NT2/D1 (cell line): ENCODE measurements at regions not wholly inside any gene's neighbourhood (a gene's known extent, or its start where the extent isn't known, plus 50 kb on each side); places are given as distances from the start of the nearest gene placed in this dataset.

Source experiments
- DNase-seq: peaks from one replicate; pipeline ENCODE4 v3.0.0-alpha.2; 2011; ENCODE audit warnings: low read depth, low spot score
- H3K27me3 ChIP-seq: 2 replicates; pipeline ENCODE4 v1.6.0; 2011; ENCODE audit warnings: mild to moderate bottlenecking; ENCODE audit not compliant: insufficient read length, insufficient read depth
- H3K36me3 ChIP-seq: 2 replicates; pipeline ENCODE4 v1.6.1; 2011; ENCODE audit warnings: mild to moderate bottlenecking, low read length, mixed read lengths; ENCODE audit not compliant: insufficient read depth, insufficient read length
- H3K4me1 ChIP-seq: 2 replicates; pipeline ENCODE4 v1.5.1; 2011; ENCODE audit not compliant: insufficient read depth, insufficient read length
- H3K4me3 ChIP-seq: 2 replicates; pipeline ENCODE4 v1.5.1; 2011; ENCODE audit warnings: low read depth; ENCODE audit not compliant: insufficient read length
- H3K9ac ChIP-seq: 2 replicates; pipeline ENCODE4 v1.6.0; 2011; ENCODE audit warnings: low read depth; ENCODE audit not compliant: insufficient read length
- H3K9me3 ChIP-seq: 2 replicates; pipeline ENCODE4 v1.5.1; 2011; ENCODE audit warnings: mild to moderate bottlenecking, low read length; ENCODE audit not compliant: insufficient read depth
- SUZ12 ChIP-seq: IDR thresholded peaks from 2 replicates; pipeline ENCODE4 v1.6.1; 2011; ENCODE audit not compliant: insufficient read length, insufficient read depth; ENCODE audit errors: extremely low read depth
- YY1 ChIP-seq: IDR thresholded peaks from 2 replicates; pipeline ENCODE4 v1.6.1; 2011; ENCODE audit not compliant: insufficient read length, insufficient read depth
- ZNF274 ChIP-seq: IDR thresholded peaks from 2 replicates; pipeline ENCODE4 v1.6.1; 2011; ENCODE audit warnings: mild to moderate bottlenecking, low read depth, low read length

- H3K27me3 ChIP-seq = no peaks in the 10 kb centered on the region
- H3K4me1 ChIP-seq = no peaks in the 10 kb centered on the region
- H3K9me3 ChIP-seq = no peaks in the 10 kb centered on the region
- no peak for TF ChIP-seq YY1
- no peak for TF ChIP-seq SUZ12
- TF ChIP-seq ZNF274 = no peak
- no peaks in the 10 kb centered on the region for H3K36me3 ChIP-seq
- no peak for DNase-seq
- no peak overlapping the region for H3K9ac ChIP-seq
- H3K4me3 ChIP-seq = no peak overlapping the region
Measured at GRCh38 chr5:38680094-38680825, 123.8 kb upstream of the LIFR start.

- TF ChIP-seq SUZ12 (no peak), YY1 (no peak), ZNF274 (no peak)
- H3K9me3 ChIP-seq = no peaks in the 10 kb centered on the region
- H3K27me3 ChIP-seq = no peaks in the 10 kb centered on the region
- H3K36me3 ChIP-seq = no peaks in the 10 kb centered on the region
- no peak overlapping the region for H3K4me3 ChIP-seq
- DNase-seq = no peak
- no peak overlapping the region for H3K9ac ChIP-seq
- H3K4me1 ChIP-seq = no peaks in the 10 kb centered on the region
Measured at GRCh38 chr5:38681029-38681706, 124.7 kb upstream of the LIFR start.

- H3K9ac ChIP-seq = no peak overlapping the region
- no peak for TF ChIP-seq YY1
- no peak for TF ChIP-seq ZNF274
- no peak for TF ChIP-seq SUZ12
- no peaks in the 10 kb centered on the region for H3K9me3 ChIP-seq
- no peaks in the 10 kb centered on the region for H3K36me3 ChIP-seq
- DNase-seq = no peak
- H3K4me3 ChIP-seq = no peak overlapping the region
- no peaks in the 10 kb centered on the region for H3K27me3 ChIP-seq
- no peaks in the 10 kb centered on the region for H3K4me1 ChIP-seq
Measured at GRCh38 chr5:38681966-38682365, 125.5 kb upstream of the LIFR start.

- H3K27me3 ChIP-seq = no peaks in the 10 kb centered on the region
- DNase-seq = no peak
- no peaks in the 10 kb centered on the region for H3K4me1 ChIP-seq
- H3K4me3 ChIP-seq = no peak overlapping the region
- H3K9me3 ChIP-seq = no peaks in the 10 kb centered on the region
- H3K9ac ChIP-seq = no peak overlapping the region
- no peaks in the 10 kb centered on the region for H3K36me3 ChIP-seq
- no peak for TF ChIP-seq ZNF274
- no peak for TF ChIP-seq YY1
- no peak for TF ChIP-seq SUZ12
Measured at GRCh38 chr5:38686658-38687057, 130.2 kb upstream of the LIFR start.

- no peak overlapping the region for H3K4me3 ChIP-seq
- H3K9ac ChIP-seq = no peak overlapping the region
- TF ChIP-seq SUZ12 = no peak
- TF ChIP-seq YY1 = no peak
- TF ChIP-seq ZNF274 = no peak
Measured at GRCh38 chr5:38692346-38692745, 135.9 kb upstream of the LIFR start.

GRCh38 chr5:38692781-38693527 lies 136.5 kb upstream of the LIFR start:
- Histone ChIP-seq H3K4me1 (no peaks in the 10 kb centered on the region), H3K4me3 (no peak overlapping the region), H3K9ac (no peak overlapping the region), H3K9me3 (no peaks in the 10 kb centered on the region), H3K27me3 (no peaks in the 10 kb centered on the region), H3K36me3 (no peaks in the 10 kb centered on the region)
- DNase-seq = no peak
- TF ChIP-seq ZNF274 (no peak), YY1 (no peak), SUZ12 (no peak)

More at GRCh38 chr5:38692346-38692745, 135.9 kb upstream of the LIFR start:
- DNase-seq = no peak
- Histone ChIP-seq H3K36me3 (no peaks in the 10 kb centered on the region), H3K4me1 (no peaks in the 10 kb centered on the region), H3K9me3 (no peaks in the 10 kb centered on the region), H3K27me3 (no peaks in the 10 kb centered on the region)
